DMS153 (cell line): ENCODE measurements at regions not wholly inside any gene's neighbourhood (a gene's known extent, or its start where the extent isn't known, plus 50 kb on each side); places are given as distances from the start of the nearest gene placed in this dataset.

Experiments
- DNase-seq: peaks from one replicate; lab custom pipeline; 2025; lab: John Stamatoyannopoulos, UW

DNA sequence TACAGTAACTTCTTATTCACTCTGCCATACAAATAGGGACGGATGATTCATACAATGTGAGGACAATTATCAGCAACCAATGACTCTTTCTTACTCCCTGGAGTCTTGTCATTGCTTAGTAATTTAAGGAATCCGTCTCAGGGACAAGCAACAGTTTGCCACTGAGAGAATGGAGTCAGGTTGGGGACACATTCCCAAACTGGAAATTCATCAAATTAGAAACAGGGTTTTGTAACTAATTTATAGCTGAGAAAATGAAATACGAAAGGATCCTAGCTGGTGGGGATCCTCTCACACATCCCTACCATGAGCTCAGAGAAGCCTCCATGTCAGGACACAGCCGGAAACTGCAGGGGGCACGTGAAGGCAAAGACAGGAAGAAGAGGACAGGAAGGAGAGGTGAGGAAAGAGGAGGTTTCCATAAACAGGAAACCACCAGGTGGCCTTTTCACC lies 50.4 kb upstream of the KDR start:
- DNase-seq = no peak

- DNase-seq = no peak
These were observed 51.1 kb upstream of the KDR start for GRCh38 chr4:55176497-55176896.

- DNase-seq = no peak
These were observed 52.1 kb upstream of the KDR start for GRCh38 chr4:55177461-55177860.

- DNase-seq = no peak
These were observed 53.0 kb upstream of the KDR start for GRCh38 chr4:55178226-55179005.

DNA sequence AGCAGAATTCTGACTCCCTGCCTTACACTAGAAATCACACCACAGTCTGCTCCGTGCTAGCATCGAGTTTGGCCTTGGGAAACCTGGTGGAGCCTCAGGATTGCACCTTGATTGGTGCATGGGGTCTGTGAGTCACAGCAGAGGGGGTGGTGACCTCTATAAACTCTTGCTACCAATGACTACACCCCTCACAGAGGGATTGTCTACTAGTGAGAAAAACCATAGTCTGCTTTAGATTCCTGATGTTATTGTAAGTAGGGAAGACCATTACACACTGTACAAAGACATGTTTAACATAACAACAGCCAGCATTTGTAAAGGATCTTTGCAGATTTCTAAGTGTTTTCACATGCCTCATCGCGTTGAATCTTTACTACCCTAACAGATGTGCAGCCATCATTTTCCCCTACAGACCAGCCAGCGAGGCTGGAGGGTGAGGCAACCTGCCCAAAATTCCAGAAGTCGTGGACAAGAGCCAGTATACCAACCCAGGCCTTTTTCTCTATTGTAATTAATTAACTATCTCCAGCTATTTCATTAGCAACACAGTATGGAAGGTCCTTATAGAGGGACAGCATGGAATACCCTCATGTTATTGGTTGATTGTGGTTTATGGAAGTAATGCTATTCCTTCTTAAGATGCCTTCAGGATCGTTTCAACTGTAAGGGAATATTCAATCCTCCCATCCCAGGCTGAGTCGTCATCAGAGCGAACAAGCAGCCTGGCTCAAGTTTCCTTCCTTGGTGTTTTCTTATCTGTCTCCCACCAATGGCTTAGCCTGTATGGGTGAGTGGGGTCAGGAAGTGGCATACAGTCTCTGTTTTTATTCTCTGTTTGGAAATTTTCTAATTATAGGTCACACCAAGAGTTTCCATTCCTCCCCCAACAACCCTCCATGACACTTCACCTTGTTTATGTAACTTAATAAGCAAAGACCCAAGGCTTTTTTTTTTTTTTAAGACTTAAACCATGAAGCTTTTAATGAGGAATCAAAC lies 55.9 kb upstream of the KDR start:
- DNase-seq = no peak

GRCh38 chr4:55183926-55184599 lies 58.7 kb upstream of the KDR start:
- no peak for DNase-seq

GRCh38 chr4:55184600-55185523 lies 59.5 kb upstream of the KDR start:
- no peak for DNase-seq

DNA sequence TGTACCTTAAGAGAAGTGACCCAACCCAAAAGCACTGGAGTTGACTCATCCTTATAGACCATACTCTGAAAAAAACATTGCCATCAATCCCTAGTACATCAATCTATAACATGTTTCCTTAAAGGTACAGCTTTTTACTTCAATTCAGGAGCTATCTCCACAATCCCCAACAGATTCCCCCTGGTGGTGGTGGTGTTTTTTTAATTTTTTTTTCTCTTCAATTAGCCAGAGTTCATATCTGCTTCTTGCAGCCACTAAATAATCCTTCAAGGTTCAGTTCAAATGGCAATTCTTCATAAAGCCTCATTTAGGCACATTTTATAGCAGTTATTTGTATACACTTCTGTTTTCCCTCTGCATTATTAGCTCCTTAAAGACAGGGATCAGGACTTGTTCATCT lies 60.7 kb upstream of the KDR start:
- DNase-seq = no peak

DNA sequence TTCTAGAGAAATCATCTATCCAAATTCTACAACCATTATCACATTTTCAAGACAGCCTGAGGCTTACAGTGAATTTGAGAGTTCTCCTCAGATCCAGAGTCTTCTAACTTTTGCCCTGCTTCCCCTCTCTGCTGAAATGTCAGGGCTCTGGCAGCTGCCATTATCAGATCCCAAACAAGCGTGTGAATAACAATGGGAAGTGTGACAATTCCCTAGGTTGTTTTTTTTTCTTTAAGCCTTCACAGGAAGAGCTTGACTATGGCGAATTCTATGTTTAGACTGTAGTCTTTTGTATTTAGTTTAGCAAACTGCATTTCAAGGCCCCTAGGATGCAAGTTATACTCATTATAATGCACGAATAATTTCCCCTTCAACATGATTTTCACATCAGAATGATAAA lies 61.3 kb upstream of the KDR start:
- DNase-seq = no peak

DNA sequence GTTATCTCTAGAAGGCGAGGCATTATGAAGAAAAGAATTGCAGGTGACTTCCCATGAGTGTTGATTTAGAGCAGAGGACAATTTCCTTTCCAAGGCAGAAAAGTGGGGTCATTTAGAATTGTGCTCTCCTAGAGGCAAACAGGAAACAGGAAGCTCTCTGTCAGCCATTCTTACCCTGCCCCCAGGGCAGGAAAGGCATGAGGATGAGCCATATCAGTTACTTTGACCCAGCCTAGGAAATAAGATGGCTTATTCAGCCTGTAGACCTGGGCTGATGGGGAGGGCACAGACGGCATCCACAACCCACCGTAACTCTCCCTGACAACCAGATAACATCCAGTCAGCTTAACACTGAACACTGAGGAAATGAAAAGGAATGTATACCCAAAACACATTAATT lies 88.8 kb upstream of the KDR start:
- peak; percentile 44 for DNase-seq

GRCh38 chr4:55215087-55215486 lies 89.7 kb upstream of the KDR start:
- DNase-seq = no peak

DNA sequence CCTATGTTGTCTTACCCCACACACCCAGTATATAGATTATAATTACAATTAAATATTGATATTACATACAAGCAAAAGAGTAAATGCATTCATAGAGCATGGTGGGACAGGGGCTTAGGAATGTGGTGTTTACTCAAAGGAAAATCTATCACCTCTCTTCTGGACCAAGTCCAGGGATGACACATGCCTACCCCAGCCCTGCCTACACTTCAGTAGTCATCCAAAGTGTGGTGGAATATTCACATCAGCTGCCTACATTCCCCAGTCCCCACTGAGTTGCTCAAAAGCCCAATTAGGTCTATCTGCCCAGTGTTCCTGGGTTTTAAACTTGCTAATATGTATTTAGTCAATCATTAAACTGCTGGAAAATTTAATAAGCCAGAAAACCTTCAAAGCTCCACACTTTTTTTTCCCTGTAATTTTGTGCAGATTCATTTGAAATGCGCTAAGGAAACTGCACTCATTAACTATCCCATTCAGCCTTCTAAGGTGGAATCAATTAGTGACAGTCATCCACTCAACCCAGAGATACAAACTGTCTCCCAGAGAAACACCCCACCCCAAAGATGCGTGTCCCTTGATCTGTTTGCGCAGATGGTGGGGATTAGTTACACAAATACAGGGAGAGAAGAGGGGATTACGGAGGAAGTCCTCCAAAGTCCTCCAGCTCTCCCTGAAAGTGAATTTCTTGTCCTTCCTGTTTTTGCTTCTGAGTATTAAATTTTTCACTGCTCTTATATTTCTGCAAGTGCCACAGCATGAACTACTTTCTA lies 91.7 kb upstream of the KDR start:
- DNase-seq = peak; percentile 11

DNA sequence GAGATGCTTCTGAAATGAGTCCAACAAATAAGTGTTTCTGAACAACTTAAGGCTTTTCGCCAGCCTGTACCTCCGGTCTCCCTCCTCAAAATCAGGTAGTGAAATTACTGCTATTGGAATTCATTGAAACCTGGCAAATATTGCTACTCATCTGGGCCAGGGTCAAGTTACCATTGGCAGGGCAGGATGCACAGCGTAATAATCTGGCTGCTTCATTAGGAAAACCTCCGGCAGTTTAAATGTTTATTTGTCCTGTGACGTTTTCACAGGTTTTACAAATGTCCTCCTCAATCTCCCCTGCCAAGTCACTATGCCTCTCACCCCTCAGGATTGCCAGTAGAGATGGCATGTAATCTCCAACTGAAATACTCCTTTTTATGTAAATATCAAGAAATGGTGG lies 92.6 kb upstream of the KDR start:
- no peak for DNase-seq

DNA sequence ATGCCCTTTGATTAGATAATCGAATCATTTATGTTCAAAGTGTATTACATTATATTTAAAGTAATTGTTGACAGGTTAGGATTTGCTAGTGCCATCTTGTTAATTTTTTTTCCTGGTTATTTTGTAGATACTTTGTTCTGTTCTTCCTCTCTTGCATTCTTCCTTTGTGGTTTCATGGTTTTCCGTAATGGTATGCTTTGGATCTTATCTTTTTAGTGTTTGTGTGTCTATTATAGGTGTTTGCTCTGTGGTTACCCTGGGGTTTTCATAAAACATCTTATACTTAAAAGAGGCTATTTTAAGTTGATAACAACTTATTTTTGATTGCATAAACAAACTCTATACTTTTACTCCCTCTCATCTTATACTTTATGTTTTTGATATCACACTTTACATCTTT lies 108.2 kb upstream of the SRD5A3 start:
- no peak for DNase-seq

DNA sequence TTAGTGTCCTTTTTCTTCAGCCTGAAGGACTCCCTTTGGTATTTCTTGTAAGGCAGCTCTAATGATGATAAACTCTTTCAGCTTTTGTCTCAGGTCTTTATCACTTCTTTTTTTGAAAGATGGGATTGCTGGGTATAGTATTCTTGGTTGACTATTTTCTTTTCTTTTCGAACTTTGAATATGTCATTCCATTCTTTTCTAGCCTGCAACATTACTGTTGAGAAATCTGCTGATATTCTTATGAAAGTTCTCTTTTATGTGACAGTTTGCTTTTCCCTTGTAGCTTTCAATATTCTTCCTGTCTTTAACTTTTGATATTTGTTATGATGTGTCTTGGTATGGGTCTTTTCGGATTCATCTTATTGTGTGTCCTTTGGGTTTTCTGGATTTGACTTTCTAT lies 107.6 kb upstream of the SRD5A3 start:
- DNase-seq = no peak

GRCh38 chr4:55241461-55241860 lies 104.6 kb upstream of the SRD5A3 start:
- DNase-seq = no peak

GRCh38 chr4:55242506-55242905 lies 103.5 kb upstream of the SRD5A3 start:
- DNase-seq = no peak

DNA sequence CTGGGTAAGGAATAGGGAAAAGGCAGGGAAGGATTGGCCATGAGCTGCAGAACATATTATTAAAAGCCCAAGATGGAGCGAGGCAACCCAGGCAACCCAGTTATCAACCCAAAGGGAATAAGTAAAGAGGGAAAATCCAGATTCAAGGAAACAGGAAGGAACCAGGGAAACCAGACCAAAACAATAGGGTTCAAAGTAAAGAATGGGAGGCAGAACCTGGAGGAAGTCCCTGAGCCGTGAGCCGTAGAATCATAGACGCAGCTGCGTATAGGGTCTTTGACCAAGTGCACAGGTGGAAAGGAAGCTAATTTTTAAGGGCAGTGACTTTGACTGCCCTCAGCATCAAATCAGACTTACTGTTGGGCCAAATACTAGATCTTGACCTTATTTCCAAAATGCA lies 98.5 kb upstream of the SRD5A3 start:
- DNase-seq = no peak

DNA sequence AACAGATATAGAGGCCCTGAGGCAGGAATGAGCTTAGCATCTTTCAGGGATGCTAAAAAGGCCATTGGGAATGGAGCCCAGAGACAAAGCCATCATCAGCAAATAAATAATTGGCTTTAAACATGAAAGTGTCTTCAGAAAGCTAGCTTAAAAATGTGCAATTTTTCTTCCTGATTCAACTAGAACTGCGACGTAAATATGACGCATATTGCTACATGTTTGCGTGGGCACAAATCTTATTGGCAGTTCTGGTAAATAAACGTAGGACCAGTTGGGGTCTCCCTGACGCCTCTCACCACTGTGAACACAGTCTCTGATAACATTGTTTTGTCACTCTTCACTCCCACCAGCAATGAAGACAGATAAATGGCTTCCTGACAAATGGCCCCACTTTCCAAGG lies 97.3 kb upstream of the SRD5A3 start:
- no peak for DNase-seq

- no peak for DNase-seq
These were observed 96.6 kb upstream of the SRD5A3 start for GRCh38 chr4:55249476-55249875.

DNA sequence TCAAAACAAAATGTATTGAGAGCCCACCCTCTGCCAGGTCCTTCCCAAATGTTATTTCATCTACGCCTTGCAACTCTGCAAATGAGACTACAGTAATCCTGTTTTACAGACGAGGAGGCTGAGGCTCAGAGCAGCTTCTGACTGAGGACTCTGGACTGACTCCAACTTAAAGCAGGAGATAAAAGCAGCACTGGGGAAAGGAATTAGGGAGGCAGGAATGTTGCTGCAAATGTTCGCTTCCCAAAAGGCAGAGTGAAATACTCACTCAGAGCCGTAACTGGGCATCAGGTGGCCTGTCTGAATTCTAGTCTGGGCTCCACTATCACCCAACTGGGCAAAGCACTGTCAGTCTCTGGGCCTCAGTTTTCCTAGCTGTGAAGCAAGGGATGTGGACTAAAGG lies 94.7 kb upstream of the SRD5A3 start:
- no peak for DNase-seq
